GM23338 (cell line): ENCODE measurements at regions not wholly inside any gene's neighbourhood (a gene's known extent, or its start where the extent isn't known, plus 50 kb on each side); places are given as distances from the start of the nearest gene placed in this dataset.

ENCODE experiments used
- ATAC-seq: fragments of 200-7000 bp; cut with Tn5 transposase; 3 replicates; pipeline ENCODE4 v1.9.1; 2020
- DNase-seq: peaks from one replicate; pipeline ENCODE4 v3.0.0-alpha.2; 2015; ENCODE audit warnings: low spot score
- H2AFZ ChIP-seq: fragments of 200-600 bp; sonication (generic); 2 replicates; pipeline ENCODE4 v1.8.0; 2016; ENCODE audit warnings: antibody characterized with exemption, mild to moderate bottlenecking, moderate library complexity
- H3F3A ChIP-seq: fragments of 200-600 bp; sonication (generic); replicated peaks from 2 replicates; pipeline ENCODE4 v1.8.0; 2017; ENCODE audit warnings: antibody characterized with exemption, mixed run types, low read depth
- H3K27ac ChIP-seq: fragments of 200-600 bp; sonication (generic); 2 replicates; pipeline ENCODE4 v1.6.1; 2016; ENCODE audit warnings: low read depth
- H3K27me3 ChIP-seq: fragments of 200-600 bp; sonication (generic); 2 replicates; pipeline ENCODE4 v1.8.0; 2016; ENCODE audit warnings: mild to moderate bottlenecking, mixed run types, moderate library complexity; ENCODE audit not compliant: insufficient read depth
- H3K36me3 ChIP-seq: fragments of 200-600 bp; sonication (generic); 2 replicates; pipeline ENCODE4 v1.8.0; 2016; ENCODE audit warnings: mild to moderate bottlenecking; ENCODE audit not compliant: insufficient read depth
- H3K4me1 ChIP-seq: fragments of 200-600 bp; sonication (generic); 2 replicates; pipeline ENCODE4 v1.8.0; 2016; ENCODE audit warnings: mild to moderate bottlenecking, moderate library complexity; ENCODE audit not compliant: insufficient read depth
- H3K4me2 ChIP-seq: fragments of 200-600 bp; sonication (generic); 2 replicates; pipeline ENCODE4 v1.7.1; 2017; ENCODE audit warnings: mixed run types
- H3K4me3 ChIP-seq: fragments of 200-600 bp; sonication (generic); 2 replicates; pipeline ENCODE4 v1.6.1; 2016; ENCODE audit warnings: mixed run types
- H3K79me2 ChIP-seq: fragments of 200-600 bp; sonication (generic); replicated peaks from 2 replicates; pipeline ENCODE4 v1.8.0; 2017; ENCODE audit warnings: mild to moderate bottlenecking; ENCODE audit not compliant: insufficient read depth
- H3K9me2 ChIP-seq: fragments of 200-600 bp; sonication (generic); 2 replicates; pipeline ENCODE4 v1.8.0; 2017; ENCODE audit not compliant: insufficient read depth
- H4K20me1 ChIP-seq: fragments of 200-600 bp; sonication (generic); replicated peaks from 2 replicates; pipeline ENCODE4 v1.8.0; 2017; ENCODE audit warnings: mild to moderate bottlenecking; ENCODE audit not compliant: insufficient read depth
- H3K27ac Mint-ChIP-seq: 2 replicates; pipeline ENCODE4 v1.8.0; 2020; ENCODE audit warnings: inconsistent platforms, mild to moderate bottlenecking, moderate library complexity, mixed read lengths
- H3K27me3 Mint-ChIP-seq: 3 replicates; pipeline ENCODE4 v1.8.0; 2022; ENCODE audit warnings: low read depth, mild to moderate bottlenecking, moderate library complexity, mixed read lengths, inconsistent platforms; ENCODE audit not compliant: insufficient read depth, poor library complexity
- H3K36me3 Mint-ChIP-seq: 3 replicates; pipeline ENCODE4 v1.8.0; 2021; ENCODE audit warnings: low read depth, mild to moderate bottlenecking, inconsistent platforms, moderate library complexity, mixed read lengths
- H3K4me1 Mint-ChIP-seq: 3 replicates; pipeline ENCODE4 v1.8.0; 2020; ENCODE audit warnings: mild to moderate bottlenecking, inconsistent platforms, mixed read lengths
- H3K4me3 Mint-ChIP-seq: 3 replicates; pipeline ENCODE4 v1.8.0; 2021; ENCODE audit warnings: moderate library complexity, mild to moderate bottlenecking, inconsistent platforms, mixed read lengths
- H3K9me3 Mint-ChIP-seq: 3 replicates; pipeline ENCODE4 v1.8.0; 2020; ENCODE audit warnings: moderate library complexity, mild to moderate bottlenecking, inconsistent platforms, mixed read lengths
- CREB1 ChIP-seq: fragments of 250-450 bp; sonication (Bioruptor Pico); IDR thresholded peaks from 2 replicates; pipeline ENCODE4 v1.5.0; 2020; ENCODE audit warnings: low read depth, mild to moderate bottlenecking, moderate library complexity
- EZH2 ChIP-seq: fragments of 200-600 bp; sonication (generic); IDR thresholded peaks from one replicate; pipeline ENCODE4 v1.8.0; 2017; ENCODE audit warnings: antibody characterized with exemption, mild to moderate bottlenecking, low read depth; ENCODE audit not compliant: unreplicated experiment
- EZH2phosphoT487 ChIP-seq: fragments of 200-600 bp; sonication (generic); IDR thresholded peaks from one replicate; pipeline ENCODE4 v1.8.1; 2018; ENCODE audit warnings: antibody characterized with exemption; ENCODE audit not compliant: unreplicated experiment
- NANOG ChIP-seq: IDR thresholded peaks from 2 replicates; pipeline ENCODE4 v1.6.1; 2016; ENCODE audit warnings: antibody characterized with exemption, borderline replicate concordance
- POLR2AphosphoS5 ChIP-seq: IDR thresholded peaks from 2 replicates; pipeline ENCODE4 v1.6.1; 2016; ENCODE audit warnings: antibody characterized with exemption, low read depth
- STAT1 ChIP-seq: IDR thresholded peaks from one replicate; pipeline ENCODE4 v1.6.1; 2016; ENCODE audit warnings: antibody characterized with exemption; ENCODE audit not compliant: unreplicated experiment
- ZNF331 ChIP-seq: fragments of 250-450 bp; sonication (Bioruptor Pico); IDR thresholded peaks from 2 replicates; pipeline ENCODE4 v1.5.0; 2020; ENCODE audit warnings: low read depth, mild to moderate bottlenecking, moderate library complexity
- TF ChIP-seq, protein P1 (sequence below): IDR thresholded peaks from one replicate; pipeline ENCODE4 v1.6.1; 2018; ENCODE audit warnings: antibody characterized with exemption; ENCODE audit not compliant: unreplicated experiment
- TF ChIP-seq, protein P2 (sequence below): fragments of 250-450 bp; sonication (Bioruptor Pico); IDR thresholded peaks from 2 replicates; pipeline ENCODE4 v1.5.0; 2020; ENCODE audit warnings: mild to moderate bottlenecking, moderate library complexity

DNA sequence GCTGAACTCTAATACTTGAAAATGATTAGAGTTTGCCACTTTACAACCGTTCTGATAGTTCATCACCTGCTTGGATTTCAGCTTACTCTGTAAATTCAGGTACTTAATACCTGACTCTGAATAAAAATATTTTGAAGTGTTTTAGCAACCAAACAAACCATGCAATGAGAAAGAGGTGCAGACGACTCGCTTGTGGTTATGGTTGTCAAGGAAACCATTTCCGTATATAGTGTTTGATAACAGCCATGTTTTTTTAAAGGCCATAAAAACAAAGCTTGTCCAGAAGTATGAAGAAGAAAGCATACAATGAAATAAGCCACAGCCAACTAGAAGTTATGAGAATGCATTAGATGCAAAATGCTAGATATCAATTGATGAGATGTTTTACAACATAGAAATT is 167.2 kb upstream of the HMCN1 start:
- TF ChIP-seq CREB1 (CRISPR knock-in tag): no peak
- TF ChIP-seq, protein P1, sequence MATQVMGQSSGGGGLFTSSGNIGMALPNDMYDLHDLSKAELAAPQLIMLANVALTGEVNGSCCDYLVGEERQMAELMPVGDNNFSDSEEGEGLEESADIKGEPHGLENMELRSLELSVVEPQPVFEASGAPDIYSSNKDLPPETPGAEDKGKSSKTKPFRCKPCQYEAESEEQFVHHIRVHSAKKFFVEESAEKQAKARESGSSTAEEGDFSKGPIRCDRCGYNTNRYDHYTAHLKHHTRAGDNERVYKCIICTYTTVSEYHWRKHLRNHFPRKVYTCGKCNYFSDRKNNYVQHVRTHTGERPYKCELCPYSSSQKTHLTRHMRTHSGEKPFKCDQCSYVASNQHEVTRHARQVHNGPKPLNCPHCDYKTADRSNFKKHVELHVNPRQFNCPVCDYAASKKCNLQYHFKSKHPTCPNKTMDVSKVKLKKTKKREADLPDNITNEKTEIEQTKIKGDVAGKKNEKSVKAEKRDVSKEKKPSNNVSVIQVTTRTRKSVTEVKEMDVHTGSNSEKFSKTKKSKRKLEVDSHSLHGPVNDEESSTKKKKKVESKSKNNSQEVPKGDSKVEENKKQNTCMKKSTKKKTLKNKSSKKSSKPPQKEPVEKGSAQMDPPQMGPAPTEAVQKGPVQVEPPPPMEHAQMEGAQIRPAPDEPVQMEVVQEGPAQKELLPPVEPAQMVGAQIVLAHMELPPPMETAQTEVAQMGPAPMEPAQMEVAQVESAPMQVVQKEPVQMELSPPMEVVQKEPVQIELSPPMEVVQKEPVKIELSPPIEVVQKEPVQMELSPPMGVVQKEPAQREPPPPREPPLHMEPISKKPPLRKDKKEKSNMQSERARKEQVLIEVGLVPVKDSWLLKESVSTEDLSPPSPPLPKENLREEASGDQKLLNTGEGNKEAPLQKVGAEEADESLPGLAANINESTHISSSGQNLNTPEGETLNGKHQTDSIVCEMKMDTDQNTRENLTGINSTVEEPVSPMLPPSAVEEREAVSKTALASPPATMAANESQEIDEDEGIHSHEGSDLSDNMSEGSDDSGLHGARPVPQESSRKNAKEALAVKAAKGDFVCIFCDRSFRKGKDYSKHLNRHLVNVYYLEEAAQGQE: no peak
- no peak for TF ChIP-seq EZH2
- no peak for TF ChIP-seq ZNF331 (CRISPR knock-in tag)
- TF ChIP-seq, protein P2, sequence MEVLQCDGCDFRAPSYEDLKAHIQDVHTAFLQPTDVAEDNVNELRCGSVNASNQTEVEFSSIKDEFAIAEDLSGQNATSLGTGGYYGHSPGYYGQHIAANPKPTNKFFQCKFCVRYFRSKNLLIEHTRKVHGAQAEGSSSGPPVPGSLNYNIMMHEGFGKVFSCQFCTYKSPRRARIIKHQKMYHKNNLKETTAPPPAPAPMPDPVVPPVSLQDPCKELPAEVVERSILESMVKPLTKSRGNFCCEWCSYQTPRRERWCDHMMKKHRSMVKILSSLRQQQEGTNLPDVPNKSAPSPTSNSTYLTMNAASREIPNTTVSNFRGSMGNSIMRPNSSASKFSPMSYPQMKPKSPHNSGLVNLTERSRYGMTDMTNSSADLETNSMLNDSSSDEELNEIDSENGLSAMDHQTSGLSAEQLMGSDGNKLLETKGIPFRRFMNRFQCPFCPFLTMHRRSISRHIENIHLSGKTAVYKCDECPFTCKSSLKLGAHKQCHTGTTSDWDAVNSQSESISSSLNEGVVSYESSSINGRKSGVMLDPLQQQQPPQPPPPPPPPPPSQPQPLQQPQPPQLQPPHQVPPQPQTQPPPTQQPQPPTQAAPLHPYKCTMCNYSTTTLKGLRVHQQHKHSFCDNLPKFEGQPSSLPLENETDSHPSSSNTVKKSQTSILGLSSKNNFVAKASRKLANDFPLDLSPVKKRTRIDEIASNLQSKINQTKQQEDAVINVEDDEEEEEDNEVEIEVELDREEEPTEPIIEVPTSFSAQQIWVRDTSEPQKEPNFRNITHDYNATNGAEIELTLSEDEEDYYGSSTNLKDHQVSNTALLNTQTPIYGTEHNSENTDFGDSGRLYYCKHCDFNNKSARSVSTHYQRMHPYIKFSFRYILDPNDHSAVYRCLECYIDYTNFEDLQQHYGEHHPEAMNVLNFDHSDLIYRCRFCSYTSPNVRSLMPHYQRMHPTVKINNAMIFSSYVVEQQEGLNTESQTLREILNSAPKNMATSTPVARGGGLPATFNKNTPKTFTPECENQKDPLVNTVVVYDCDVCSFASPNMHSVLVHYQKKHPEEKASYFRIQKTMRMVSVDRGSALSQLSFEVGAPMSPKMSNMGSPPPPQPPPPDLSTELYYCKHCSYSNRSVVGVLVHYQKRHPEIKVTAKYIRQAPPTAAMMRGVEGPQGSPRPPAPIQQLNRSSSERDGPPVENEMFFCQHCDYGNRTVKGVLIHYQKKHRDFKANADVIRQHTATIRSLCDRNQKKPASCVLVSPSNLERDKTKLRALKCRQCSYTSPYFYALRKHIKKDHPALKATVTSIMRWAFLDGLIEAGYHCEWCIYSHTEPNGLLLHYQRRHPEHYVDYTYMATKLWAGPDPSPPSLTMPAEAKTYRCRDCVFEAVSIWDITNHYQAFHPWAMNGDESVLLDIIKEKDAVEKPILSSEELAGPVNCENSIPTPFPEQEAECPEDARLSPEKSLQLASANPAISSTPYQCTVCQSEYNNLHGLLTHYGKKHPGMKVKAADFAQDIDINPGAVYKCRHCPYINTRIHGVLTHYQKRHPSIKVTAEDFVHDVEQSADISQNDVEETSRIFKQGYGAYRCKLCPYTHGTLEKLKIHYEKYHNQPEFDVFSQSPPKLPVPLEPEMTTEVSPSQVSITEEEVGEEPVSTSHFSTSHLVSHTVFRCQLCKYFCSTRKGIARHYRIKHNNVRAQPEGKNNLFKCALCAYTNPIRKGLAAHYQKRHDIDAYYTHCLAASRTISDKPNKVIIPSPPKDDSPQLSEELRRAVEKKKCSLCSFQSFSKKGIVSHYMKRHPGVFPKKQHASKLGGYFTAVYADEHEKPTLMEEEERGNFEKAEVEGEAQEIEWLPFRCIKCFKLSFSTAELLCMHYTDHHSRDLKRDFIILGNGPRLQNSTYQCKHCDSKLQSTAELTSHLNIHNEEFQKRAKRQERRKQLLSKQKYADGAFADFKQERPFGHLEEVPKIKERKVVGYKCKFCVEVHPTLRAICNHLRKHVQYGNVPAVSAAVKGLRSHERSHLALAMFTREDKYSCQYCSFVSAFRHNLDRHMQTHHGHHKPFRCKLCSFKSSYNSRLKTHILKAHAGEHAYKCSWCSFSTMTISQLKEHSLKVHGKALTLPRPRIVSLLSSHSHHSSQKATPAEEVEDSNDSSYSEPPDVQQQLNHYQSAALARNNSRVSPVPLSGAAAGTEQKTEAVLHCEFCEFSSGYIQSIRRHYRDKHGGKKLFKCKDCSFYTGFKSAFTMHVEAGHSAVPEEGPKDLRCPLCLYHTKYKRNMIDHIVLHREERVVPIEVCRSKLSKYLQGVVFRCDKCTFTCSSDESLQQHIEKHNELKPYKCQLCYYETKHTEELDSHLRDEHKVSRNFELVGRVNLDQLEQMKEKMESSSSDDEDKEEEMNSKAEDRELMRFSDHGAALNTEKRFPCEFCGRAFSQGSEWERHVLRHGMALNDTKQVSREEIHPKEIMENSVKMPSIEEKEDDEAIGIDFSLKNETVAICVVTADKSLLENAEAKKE (CRISPR knock-in tag): no peak
- TF ChIP-seq EZH2phosphoT487: no peak
- TF ChIP-seq STAT1: no peak
- TF ChIP-seq POLR2AphosphoS5: no peak
- no peak for TF ChIP-seq NANOG
- Mint-ChIP-seq H3K4me3 (no peak overlapping the region), H3K27me3 (peaks cover 3% of the 10 kb centered on the region), H3K9me3 (no peaks in the 10 kb centered on the region), H3K4me1 (0 out of 3 replicates have a peak, but pooled peaks cover 3% of the 10 kb centered on the region), H3K27ac (no peak overlapping the region), H3K36me3 (no peaks in the 10 kb centered on the region)
- H3K4me3 ChIP-seq: no peak overlapping the region
- no peaks in the 10 kb centered on the region for H3F3A ChIP-seq
- no peak overlapping the region for H3K27ac ChIP-seq
- H3K27me3 ChIP-seq: no peaks in the 10 kb centered on the region
- H4K20me1 ChIP-seq: no peaks in the 10 kb centered on the region
- H3K4me1 ChIP-seq: no peaks in the 10 kb centered on the region
- H3K9me2 ChIP-seq: peaks cover 4% of the 10 kb centered on the region; the same call in 1 of the 2 replicates
- ATAC-seq: no peak
- no peak overlapping the region for H2AFZ ChIP-seq
- no peaks in the 10 kb centered on the region for H3K36me3 ChIP-seq
- no peaks in the 10 kb centered on the region for H3K79me2 ChIP-seq
- no peak overlapping the region for H3K4me2 ChIP-seq
- no peak for DNase-seq
